Esophagus squamous epithelium (tissue), 4 donors: ENCODE measurements at regions not wholly inside any gene's neighbourhood (a gene's known extent, or its start where the extent isn't known, plus 50 kb on each side); places are given as distances from the start of the nearest gene placed in this dataset.

Experiments
- POLR2A ChIP-seq, 4 donors: fragments of 450-650 bp; IDR thresholded peaks; one replicate each; pipeline ENCODE4 v1.6.1; 2017; ENCODE audit warnings: antibody characterized with exemption in 4 of 4, mild to moderate bottlenecking in 4 of 4, moderate library complexity in 3 of 4
- TF ChIP-seq, protein P1 (sequence below), 6 experiments: fragments of 450-650 bp in 4 of 6; fragments of 200-600 bp in 2 of 6; sonication (generic) in 2 of 6; IDR thresholded peaks; one replicate each; pipeline ENCODE4 v1.5.1; 2016 to 2019; ENCODE audit warnings: antibody characterized with exemption in 6 of 6, mild to moderate bottlenecking in 4 of 6, moderate library complexity in 4 of 6

DNA sequence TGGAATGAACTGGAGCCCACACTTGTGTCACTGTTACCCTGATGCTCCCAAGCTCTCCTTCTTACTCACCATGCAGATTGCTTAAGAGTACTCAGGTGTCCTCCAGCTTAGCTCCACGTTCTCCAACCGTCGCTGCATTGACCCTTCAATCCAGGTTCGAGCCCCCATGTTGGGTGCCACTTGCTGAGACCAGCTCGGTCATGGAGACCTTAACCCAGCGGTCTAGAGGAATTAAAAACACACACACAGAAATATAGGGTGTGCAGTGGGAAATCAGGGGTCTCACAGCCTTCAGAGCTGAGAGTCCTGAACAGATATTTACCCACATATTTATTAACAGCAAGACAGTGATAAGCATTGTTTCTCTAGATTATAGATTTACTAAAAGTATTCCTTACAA, 229.1 kb upstream of the APCDD1 start:
- TF ChIP-seq, protein P1, sequence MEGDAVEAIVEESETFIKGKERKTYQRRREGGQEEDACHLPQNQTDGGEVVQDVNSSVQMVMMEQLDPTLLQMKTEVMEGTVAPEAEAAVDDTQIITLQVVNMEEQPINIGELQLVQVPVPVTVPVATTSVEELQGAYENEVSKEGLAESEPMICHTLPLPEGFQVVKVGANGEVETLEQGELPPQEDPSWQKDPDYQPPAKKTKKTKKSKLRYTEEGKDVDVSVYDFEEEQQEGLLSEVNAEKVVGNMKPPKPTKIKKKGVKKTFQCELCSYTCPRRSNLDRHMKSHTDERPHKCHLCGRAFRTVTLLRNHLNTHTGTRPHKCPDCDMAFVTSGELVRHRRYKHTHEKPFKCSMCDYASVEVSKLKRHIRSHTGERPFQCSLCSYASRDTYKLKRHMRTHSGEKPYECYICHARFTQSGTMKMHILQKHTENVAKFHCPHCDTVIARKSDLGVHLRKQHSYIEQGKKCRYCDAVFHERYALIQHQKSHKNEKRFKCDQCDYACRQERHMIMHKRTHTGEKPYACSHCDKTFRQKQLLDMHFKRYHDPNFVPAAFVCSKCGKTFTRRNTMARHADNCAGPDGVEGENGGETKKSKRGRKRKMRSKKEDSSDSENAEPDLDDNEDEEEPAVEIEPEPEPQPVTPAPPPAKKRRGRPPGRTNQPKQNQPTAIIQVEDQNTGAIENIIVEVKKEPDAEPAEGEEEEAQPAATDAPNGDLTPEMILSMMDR (IDR thresholded peaks at IDR 0.05), result no peak
- no peak for TF ChIP-seq POLR2A (IDR thresholded peaks at IDR 0.05)
